Loucy (cell line): ENCODE measurements at regions not wholly inside any gene's neighbourhood (a gene's known extent, or its start where the extent isn't known, plus 50 kb on each side); places are given as distances from the start of the nearest gene placed in this dataset.

Experiments
- EZH2phosphoT487 ChIP-seq: fragments of 200-600 bp; IDR thresholded peaks from 2 replicates; pipeline ENCODE4 v1.6.1; 2018; ENCODE audit warnings: antibody characterized with exemption, mild to moderate bottlenecking, moderate library complexity, borderline replicate concordance
- TF ChIP-seq, protein P1 (sequence below): fragments of 200-600 bp; sonication (generic); conservative IDR thresholded peaks from 2 replicates; pipeline ENCODE4 v1.5.1; 2014; ENCODE audit warnings: mild to moderate bottlenecking, antibody characterized with exemption, low read length

DNA sequence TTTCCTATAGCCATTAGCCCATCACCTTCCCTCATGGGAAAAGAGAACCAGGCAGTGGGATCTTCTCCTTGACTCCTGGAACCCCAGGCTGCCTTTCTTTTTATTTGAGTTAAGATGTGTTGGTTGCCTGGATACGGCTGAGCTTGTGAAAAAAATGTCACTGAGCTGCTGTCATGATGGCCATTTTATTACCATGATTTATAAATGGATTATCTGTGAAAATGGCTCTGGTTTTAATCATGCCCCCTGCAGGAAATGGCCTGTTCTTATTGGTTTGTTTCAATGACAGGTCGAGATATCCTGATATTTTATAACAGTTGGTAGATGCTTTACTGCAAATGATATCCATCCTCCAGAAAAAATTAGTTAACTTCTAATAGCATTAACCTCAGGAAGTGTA, 640.4 kb downstream of the CDH11 start:
- TF ChIP-seq EZH2phosphoT487 = no peak
- TF ChIP-seq, protein P1, sequence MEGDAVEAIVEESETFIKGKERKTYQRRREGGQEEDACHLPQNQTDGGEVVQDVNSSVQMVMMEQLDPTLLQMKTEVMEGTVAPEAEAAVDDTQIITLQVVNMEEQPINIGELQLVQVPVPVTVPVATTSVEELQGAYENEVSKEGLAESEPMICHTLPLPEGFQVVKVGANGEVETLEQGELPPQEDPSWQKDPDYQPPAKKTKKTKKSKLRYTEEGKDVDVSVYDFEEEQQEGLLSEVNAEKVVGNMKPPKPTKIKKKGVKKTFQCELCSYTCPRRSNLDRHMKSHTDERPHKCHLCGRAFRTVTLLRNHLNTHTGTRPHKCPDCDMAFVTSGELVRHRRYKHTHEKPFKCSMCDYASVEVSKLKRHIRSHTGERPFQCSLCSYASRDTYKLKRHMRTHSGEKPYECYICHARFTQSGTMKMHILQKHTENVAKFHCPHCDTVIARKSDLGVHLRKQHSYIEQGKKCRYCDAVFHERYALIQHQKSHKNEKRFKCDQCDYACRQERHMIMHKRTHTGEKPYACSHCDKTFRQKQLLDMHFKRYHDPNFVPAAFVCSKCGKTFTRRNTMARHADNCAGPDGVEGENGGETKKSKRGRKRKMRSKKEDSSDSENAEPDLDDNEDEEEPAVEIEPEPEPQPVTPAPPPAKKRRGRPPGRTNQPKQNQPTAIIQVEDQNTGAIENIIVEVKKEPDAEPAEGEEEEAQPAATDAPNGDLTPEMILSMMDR = no peak
